ENCODE measurements at regions not wholly inside any gene's neighbourhood (a gene's known extent, or its start where the extent isn't known, plus 50 kb on each side); places are given as distances from the start of the nearest gene placed in this dataset.

DNA sequence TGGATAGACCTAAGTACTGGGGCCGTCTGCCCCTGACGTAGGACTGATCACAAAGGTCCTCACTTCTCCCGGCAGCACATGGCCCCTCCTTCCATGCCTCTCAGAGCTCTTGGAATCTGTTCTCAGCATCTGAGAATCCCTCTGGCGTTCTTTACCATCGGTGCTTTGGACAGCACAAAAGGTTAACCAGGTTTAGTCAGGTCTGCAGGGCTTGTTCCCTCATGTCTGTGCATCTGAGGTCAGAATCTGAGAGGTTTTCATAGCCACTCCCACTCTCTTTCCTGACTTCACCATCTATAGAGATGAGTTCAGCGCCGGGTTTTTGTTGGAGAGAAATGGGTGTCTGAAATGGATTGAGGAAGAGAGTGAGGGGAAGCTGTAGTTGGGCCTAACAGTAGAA is 130.0 kb upstream of the ARHGAP5 start:
- peaks cover 0 to 1% of the 10 kb centered on the region in 2 donors for H3K27me3 ChIP-seq (ENCODE audit: control insufficient read depth in 1 of 2, insufficient read depth in 2 of 2, low read length in 1 of 2)
- 84 to 85% methylated on average over 7 of the region's 7 CpGs for WGBS, 2 donors
- no peak overlapping the region for H3K27ac ChIP-seq (ENCODE audit: low read depth in 1 of 2, low read length in 2 of 2)
- H3K36me3 ChIP-seq (ENCODE audit: control insufficient read depth in 1 of 2, insufficient read depth in 2 of 2, low read length in 1 of 2), result no peaks in the 10 kb centered on the region
- H3K4me3 ChIP-seq (ENCODE audit: low read length in 2 of 2), result no peak overlapping the region
- ATAC-seq (ENCODE audit: low FRiP score), result no peak
- no peak for DNase-seq
- H3K9me3 ChIP-seq (ENCODE audit: control insufficient read depth, low read length), result no peaks in the 10 kb centered on the region
- intact Hi-C loops (cut with DNase I), result no loop called here
- H3K4me1 ChIP-seq (ENCODE audit: control insufficient read depth in 1 of 2, insufficient read depth in 2 of 2, low read length in 2 of 2), result no peaks in the 10 kb centered on the region

DNA sequence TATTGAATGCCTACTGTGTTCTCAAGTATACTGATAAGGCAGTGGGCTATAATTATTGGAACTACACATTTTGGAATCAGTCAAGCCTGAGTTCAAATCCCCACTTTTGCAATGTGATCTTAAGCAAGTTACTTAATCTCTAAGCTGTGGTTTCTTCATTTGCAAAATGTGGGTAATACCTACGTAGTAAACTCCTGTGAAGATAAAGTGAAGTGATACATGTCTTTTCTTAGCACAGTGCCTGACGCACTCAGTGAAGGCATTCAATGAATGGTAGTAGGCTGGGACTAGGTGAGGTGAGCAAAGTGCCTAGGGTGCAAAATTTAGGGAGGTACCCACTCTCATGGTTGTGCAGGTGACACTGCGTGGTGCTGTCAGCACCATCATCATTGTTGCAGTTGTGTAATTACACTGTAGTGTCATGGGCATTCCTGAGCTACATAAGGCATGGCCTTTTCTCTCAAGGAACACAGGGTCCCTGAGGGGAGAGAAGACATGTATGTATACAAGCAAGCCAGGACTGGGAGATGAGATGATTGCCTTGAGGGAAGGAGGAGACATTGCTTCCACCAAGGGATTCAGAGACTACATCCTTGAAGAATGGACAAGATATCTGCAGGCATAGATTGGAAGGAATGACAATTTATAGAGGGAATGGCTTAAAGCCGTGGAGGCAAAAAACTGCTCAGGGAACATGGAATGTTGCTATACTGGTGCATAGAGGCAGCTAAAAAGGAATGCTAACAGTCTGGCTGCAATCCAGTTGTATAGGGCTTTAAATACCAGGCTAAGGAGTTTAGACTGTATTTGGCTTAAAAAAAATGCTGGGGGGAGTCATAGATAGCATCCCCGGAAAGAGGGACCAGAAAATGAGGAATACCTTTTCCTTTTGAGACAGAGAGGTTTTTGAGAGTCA is 129.2 kb upstream of the ARHGAP5 start:
- H3K4me3 ChIP-seq (ENCODE audit: low read length in 2 of 2), result no peak overlapping the region
- 65 to 70% methylated on average over 5 of the region's 5 CpGs for WGBS, 2 donors
- no peak for ATAC-seq (ENCODE audit: low FRiP score)

DNA sequence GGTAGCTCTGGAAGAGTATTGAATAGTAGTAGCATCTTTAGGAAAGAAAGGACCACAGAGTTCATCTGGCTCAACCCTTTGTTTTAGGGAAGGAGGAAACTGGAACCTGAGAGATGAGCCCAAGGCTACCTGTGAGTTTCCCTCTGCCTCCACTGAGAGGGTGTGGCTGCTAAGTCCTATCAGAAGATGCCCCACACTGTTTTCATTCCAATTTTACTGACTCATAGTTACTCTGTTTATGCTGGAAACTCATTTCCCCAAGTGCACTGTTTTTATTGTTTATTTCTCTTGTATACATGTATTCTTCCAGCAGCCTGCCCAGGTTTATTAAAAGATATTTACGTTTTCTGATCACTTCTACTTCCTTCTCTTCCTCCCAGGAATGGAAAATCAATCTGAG is 127.4 kb upstream of the ARHGAP5 start:
- no peaks in the 10 kb centered on the region for H3K4me1 ChIP-seq (ENCODE audit: control insufficient read depth in 1 of 2, insufficient read depth in 2 of 2, low read length in 2 of 2)
- no peaks in the 10 kb centered on the region for H3K27me3 ChIP-seq (ENCODE audit: control insufficient read depth in 1 of 2, insufficient read depth in 2 of 2, low read length in 1 of 2)
- no peak overlapping the region for H3K27ac ChIP-seq (ENCODE audit: low read depth in 1 of 2, low read length in 2 of 2)
- 93 to 94% methylated on average over 1 of the region's 1 CpG for WGBS, 2 donors
- no peak for DNase-seq
- no peak overlapping the region for H3K4me3 ChIP-seq (ENCODE audit: low read length in 2 of 2)
- intact Hi-C loops (cut with DNase I), result no loop called here
- no peaks in the 10 kb centered on the region for H3K36me3 ChIP-seq (ENCODE audit: control insufficient read depth in 1 of 2, insufficient read depth in 2 of 2, low read length in 1 of 2)
- no peaks in the 10 kb centered on the region for H3K9me3 ChIP-seq (ENCODE audit: control insufficient read depth, low read length)
- no peak for ATAC-seq (ENCODE audit: low FRiP score)

More for the DNA sequence above, 129.2 kb upstream of the ARHGAP5 start:
- H3K27me3 ChIP-seq (ENCODE audit: control insufficient read depth in 1 of 2, insufficient read depth in 2 of 2, low read length in 1 of 2), result no peaks in the 10 kb centered on the region
- no peak overlapping the region for H3K27ac ChIP-seq (ENCODE audit: low read depth in 1 of 2, low read length in 2 of 2)
- DNase-seq, result no peak
- H3K36me3 ChIP-seq (ENCODE audit: control insufficient read depth in 1 of 2, insufficient read depth in 2 of 2, low read length in 1 of 2), result no peaks in the 10 kb centered on the region
- no peaks in the 10 kb centered on the region for H3K4me1 ChIP-seq (ENCODE audit: control insufficient read depth in 1 of 2, insufficient read depth in 2 of 2, low read length in 2 of 2)
- intact Hi-C loops (cut with DNase I), result no loop called here
- H3K9me3 ChIP-seq (ENCODE audit: control insufficient read depth, low read length), result no peaks in the 10 kb centered on the region

DNA sequence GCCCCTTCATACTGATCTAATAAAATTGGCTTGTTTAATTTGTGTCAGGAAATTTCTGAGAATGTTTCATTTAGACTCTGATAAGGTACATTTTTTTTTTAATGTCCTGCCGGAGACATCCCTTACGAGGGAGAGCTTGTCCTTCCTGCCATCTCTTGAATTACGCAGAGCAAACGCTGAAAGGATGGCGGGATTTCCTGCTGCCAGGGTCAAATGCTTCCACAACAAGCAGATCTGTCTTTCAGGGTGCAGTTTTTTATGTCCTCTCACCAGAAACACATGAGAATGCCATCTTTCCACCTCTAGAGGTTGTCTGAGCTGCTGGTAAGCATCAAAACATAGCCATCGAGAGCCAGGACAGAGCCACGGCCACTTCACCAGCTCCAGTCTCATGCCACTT is 126.8 kb upstream of the ARHGAP5 start:
- WGBS, 2 donors, result 79 to 81% methylated on average over 7 of the region's 7 CpGs
- Histone ChIP-seq H3K4me3 (ENCODE audit: low read length in 2 of 2) (no peak overlapping the region), H3K36me3 (ENCODE audit: control insufficient read depth in 1 of 2, insufficient read depth in 2 of 2, low read length in 1 of 2) (no peaks in the 10 kb centered on the region), H3K27me3 (ENCODE audit: control insufficient read depth in 1 of 2, insufficient read depth in 2 of 2, low read length in 1 of 2) (no peaks in the 10 kb centered on the region), H3K27ac (ENCODE audit: low read depth in 1 of 2, low read length in 2 of 2) (no peak overlapping the region), H3K4me1 (ENCODE audit: control insufficient read depth in 1 of 2, insufficient read depth in 2 of 2, low read length in 2 of 2) (no peaks in the 10 kb centered on the region), H3K9me3 (ENCODE audit: control insufficient read depth, low read length) (no peaks in the 10 kb centered on the region)
- intact Hi-C loops (cut with DNase I), result no loop called here
- ATAC-seq (ENCODE audit: low FRiP score) (no peak), DNase-seq (no peak)

DNA sequence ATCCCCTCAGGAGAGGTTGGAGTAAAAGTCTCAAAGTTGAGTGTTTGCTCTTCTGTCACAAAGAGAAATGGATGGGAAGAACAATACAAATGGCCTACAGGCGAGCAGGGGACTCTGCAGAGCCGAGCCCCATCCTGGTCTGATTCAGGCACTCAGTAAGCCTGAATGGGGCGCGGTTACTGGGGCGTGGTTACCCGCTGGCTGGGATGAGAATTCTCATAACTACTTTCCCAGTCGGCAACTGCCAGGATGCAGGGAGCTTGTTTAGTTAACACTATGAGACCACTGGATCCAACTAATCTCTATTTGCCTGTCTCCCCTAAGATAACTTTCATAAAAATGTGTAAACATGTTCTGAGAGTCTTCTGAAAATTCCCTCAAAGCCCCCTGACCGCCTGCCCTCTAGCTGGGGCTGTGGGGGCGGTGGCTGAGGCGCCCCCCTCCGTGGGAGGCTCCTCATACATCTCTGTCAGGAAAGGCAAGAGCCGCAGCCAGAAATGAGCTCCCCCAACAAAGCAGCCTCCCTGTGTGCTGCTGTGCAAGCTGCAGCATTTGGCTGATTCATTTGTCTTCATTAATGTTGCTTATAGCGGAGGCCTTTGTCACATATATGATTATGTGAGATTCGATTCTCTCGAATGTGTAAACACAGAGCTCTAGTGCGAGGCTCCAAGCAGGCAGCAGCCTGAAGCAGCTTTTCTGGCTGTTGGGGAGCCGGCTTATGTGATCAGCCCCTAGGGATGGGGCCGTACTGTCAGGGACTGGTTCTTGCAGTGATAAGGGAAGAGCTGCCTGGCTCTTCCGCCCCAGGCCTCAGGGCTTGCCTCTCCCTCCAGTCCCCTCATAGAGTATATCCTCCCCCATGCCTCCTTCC is 126.1 kb upstream of the ARHGAP5 start:
- H3K27me3 ChIP-seq (ENCODE audit: control insufficient read depth in 1 of 2, insufficient read depth in 2 of 2, low read length in 1 of 2), result no peaks in the 10 kb centered on the region
- H3K4me1 ChIP-seq (ENCODE audit: control insufficient read depth in 1 of 2, insufficient read depth in 2 of 2, low read length in 2 of 2), result no peaks in the 10 kb centered on the region
- H3K4me3 ChIP-seq (ENCODE audit: low read length in 2 of 2), result no peak overlapping the region
- H3K36me3 ChIP-seq (ENCODE audit: control insufficient read depth in 1 of 2, insufficient read depth in 2 of 2, low read length in 1 of 2), result no peaks in the 10 kb centered on the region
- DNase-seq (peak in 1 of 2 donors; percentile 68), ATAC-seq (ENCODE audit: low FRiP score) (no peak)
- WGBS, 2 donors, result 38 to 46% methylated on average over 19 of the region's 19 CpGs
- no peaks in the 10 kb centered on the region for H3K9me3 ChIP-seq (ENCODE audit: control insufficient read depth, low read length)
- intact Hi-C loops (cut with DNase I), result no loop called here
- no peak overlapping the region for H3K27ac ChIP-seq (ENCODE audit: low read depth in 1 of 2, low read length in 2 of 2)

DNA sequence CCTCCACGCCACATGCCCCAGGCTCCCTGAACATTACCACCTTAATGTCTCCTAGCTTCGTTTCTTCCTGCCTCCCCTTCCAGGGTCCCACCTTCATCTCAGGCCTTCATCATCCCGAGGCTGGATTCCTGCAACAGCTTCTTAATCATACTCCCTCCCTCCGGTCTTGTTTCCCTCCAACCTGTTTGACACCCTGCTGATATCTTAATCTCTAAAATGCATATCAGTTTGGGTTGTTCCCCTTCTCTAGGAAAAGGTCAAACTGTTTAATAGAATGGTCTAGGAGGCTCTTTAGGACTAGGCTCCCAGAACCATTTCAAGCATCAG is 125.5 kb upstream of the ARHGAP5 start:
- H3K36me3 ChIP-seq (ENCODE audit: control insufficient read depth in 1 of 2, insufficient read depth in 2 of 2, low read length in 1 of 2), result no peaks in the 10 kb centered on the region
- intact Hi-C loops (cut with DNase I), result no loop called here

DNA sequence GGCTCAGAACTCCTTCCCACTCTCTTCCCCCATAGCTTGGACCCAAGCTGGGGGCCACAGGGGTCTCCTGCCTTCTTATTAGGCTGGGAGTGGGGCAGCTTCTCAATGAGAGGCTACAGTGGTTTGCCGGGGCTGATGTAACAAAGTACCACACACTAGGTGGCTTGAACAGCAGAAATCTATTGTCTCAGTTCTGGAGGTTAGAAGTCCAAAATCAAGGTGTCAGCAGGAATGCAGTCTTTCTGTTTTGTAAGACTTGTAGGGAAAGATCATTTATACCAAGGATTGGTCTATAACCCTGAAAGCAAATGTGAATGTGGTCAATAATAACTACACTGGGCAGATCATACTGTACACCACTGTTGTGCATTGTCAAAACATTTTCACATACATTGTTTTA is 124.5 kb upstream of the ARHGAP5 start:
- Histone ChIP-seq H3K27ac (ENCODE audit: low read depth in 1 of 2, low read length in 2 of 2) (no peak overlapping the region), H3K9me3 (ENCODE audit: control insufficient read depth, low read length) (no peaks in the 10 kb centered on the region), H3K4me3 (ENCODE audit: low read length in 2 of 2) (no peak overlapping the region), H3K4me1 (ENCODE audit: control insufficient read depth in 1 of 2, insufficient read depth in 2 of 2, low read length in 2 of 2) (no peaks in the 10 kb centered on the region), H3K27me3 (ENCODE audit: control insufficient read depth in 1 of 2, insufficient read depth in 2 of 2, low read length in 1 of 2) (no peaks in the 10 kb centered on the region), H3K36me3 (ENCODE audit: control insufficient read depth in 1 of 2, insufficient read depth in 2 of 2, low read length in 1 of 2) (no peaks in the 10 kb centered on the region)
- DNase-seq (no peak), ATAC-seq (ENCODE audit: low FRiP score) (no peak)
- intact Hi-C loops (cut with DNase I), result no loop called here
- WGBS, 2 donors, result 99 to 100% methylated on average over 1 of the region's 1 CpG

More for the DNA sequence above, 125.5 kb upstream of the ARHGAP5 start:
- no peak for DNase-seq
- H3K4me1 ChIP-seq (ENCODE audit: control insufficient read depth in 1 of 2, insufficient read depth in 2 of 2, low read length in 2 of 2), result no peaks in the 10 kb centered on the region
- no peaks in the 10 kb centered on the region for H3K27me3 ChIP-seq (ENCODE audit: control insufficient read depth in 1 of 2, insufficient read depth in 2 of 2, low read length in 1 of 2)
- H3K4me3 ChIP-seq (ENCODE audit: low read length in 2 of 2), result no peak overlapping the region
- no peak for ATAC-seq (ENCODE audit: low FRiP score)
- 88 to 93% methylated on average over 4 of the region's 4 CpGs for WGBS, 2 donors
- H3K9me3 ChIP-seq (ENCODE audit: control insufficient read depth, low read length), result no peaks in the 10 kb centered on the region
- H3K27ac ChIP-seq (ENCODE audit: low read depth in 1 of 2, low read length in 2 of 2), result no peak overlapping the region

DNA sequence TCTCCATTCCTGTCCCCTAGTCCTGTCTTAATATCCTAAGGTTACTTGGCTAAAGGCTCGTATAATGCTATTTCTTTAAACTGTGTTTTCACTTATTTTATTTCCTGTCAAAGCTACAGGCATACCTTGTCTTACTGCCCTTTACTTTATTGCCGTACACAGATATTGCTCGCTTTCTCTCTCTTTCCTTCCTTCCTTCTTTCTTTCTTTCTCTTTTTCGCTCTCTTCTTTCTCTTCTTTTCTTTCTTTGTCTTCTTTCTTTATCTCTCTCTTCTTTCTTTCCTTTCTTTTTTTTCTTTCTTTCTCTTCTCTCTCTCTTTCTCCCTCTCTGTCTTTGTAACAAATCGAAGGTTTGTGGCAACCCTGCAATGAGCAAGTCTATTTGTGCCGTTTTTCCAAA is 123.9 kb upstream of the ARHGAP5 start:
- WGBS, 2 donors, result 93 to 96% methylated on average over 6 of the region's 6 CpGs
- Histone ChIP-seq H3K36me3 (ENCODE audit: control insufficient read depth in 1 of 2, insufficient read depth in 2 of 2, low read length in 1 of 2) (no peaks in the 10 kb centered on the region), H3K9me3 (ENCODE audit: control insufficient read depth, low read length) (no peaks in the 10 kb centered on the region), H3K4me3 (ENCODE audit: low read length in 2 of 2) (no peak overlapping the region), H3K27ac (ENCODE audit: low read depth in 1 of 2, low read length in 2 of 2) (no peak overlapping the region), H3K27me3 (ENCODE audit: control insufficient read depth in 1 of 2, insufficient read depth in 2 of 2, low read length in 1 of 2) (no peaks in the 10 kb centered on the region), H3K4me1 (ENCODE audit: control insufficient read depth in 1 of 2, insufficient read depth in 2 of 2, low read length in 2 of 2) (no peaks in the 10 kb centered on the region)
- no peak for ATAC-seq (ENCODE audit: low FRiP score)
- no peak for DNase-seq
- intact Hi-C loops (cut with DNase I), result no loop called here

DNA sequence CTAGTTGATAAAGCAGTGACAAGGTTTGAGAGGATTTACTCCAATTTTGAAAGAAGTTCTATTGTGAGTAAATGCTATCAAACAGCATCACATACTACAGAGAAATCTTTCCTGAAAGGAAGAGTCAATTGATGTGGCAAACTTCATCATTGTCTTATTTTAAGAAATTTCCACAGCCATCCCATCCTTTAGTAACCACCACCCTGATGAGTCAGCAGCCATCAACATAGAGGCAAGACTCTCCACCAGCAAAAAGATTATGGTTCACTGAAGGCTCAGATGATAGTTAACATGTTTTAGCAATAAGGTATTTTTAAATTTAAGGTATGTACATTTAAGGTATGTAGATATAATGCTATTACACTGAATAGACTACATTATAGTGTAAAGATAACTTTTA is 122.1 kb upstream of the ARHGAP5 start:
- intact Hi-C loops (cut with DNase I), result no loop called here
- H3K9me3 ChIP-seq (ENCODE audit: control insufficient read depth, low read length), result no peaks in the 10 kb centered on the region
- no peak for ATAC-seq (ENCODE audit: low FRiP score)

More for the DNA sequence above, 122.1 kb upstream of the ARHGAP5 start:
- no peaks in the 10 kb centered on the region for H3K27me3 ChIP-seq (ENCODE audit: control insufficient read depth in 1 of 2, insufficient read depth in 2 of 2, low read length in 1 of 2)
- DNase-seq, result no peak
- H3K36me3 ChIP-seq (ENCODE audit: control insufficient read depth in 1 of 2, insufficient read depth in 2 of 2, low read length in 1 of 2), result no peaks in the 10 kb centered on the region
- H3K27ac ChIP-seq (ENCODE audit: low read depth in 1 of 2, low read length in 2 of 2), result no peak overlapping the region
- no peak overlapping the region for H3K4me3 ChIP-seq (ENCODE audit: low read length in 2 of 2)
- H3K4me1 ChIP-seq (ENCODE audit: control insufficient read depth in 1 of 2, insufficient read depth in 2 of 2, low read length in 2 of 2), result no peaks in the 10 kb centered on the region

Data from aorta (tissue), 5 donors.